Urothelium cell line (cell line): ENCODE measurements at regions not wholly inside any gene's neighbourhood (a gene's known extent, or its start where the extent isn't known, plus 50 kb on each side); places are given as distances from the start of the nearest gene placed in this dataset.
A peak's percentile ranks its signal among the peaks of the same experiment; 100 is the strongest.
"Not testable (repeated sequence)": the region's sequence is repeated elsewhere in the genome, so short reads cannot be mapped to it uniquely, and the experiment has no call there.

ENCODE experiments used
- DNase-seq: peaks from one replicate; pipeline ENCODE4 v3.0.0; 2011; ENCODE audit warnings: low spot score, mixed read lengths
- FAIRE-seq: peaks from 2 replicates; lab custom pipeline; 2011; peaks lifted over from hg19 to GRCh38; lab: Jason Lieb, UNC

DNA sequence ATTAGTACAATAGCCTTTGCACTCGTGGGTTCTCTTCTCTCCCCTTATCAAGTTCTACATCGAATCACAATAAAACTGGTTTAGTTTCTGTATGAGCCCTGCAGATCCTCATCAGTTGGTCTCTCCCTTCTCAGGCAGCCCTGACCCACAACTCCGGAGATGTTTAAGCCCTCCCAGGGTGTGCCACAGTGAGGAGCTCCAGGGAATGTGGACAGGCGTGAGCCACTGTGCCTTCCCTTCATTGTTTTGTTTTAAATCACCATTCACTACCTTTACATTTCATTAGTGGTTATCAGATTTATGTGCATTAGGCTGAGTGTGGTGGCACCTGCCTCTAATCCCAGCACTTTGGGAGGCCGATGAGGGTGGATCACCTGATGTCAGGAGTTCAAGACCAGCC, 133.2 kb downstream of the LARP7 start:
- FAIRE-seq (no peak), DNase-seq (no peak)

DNA sequence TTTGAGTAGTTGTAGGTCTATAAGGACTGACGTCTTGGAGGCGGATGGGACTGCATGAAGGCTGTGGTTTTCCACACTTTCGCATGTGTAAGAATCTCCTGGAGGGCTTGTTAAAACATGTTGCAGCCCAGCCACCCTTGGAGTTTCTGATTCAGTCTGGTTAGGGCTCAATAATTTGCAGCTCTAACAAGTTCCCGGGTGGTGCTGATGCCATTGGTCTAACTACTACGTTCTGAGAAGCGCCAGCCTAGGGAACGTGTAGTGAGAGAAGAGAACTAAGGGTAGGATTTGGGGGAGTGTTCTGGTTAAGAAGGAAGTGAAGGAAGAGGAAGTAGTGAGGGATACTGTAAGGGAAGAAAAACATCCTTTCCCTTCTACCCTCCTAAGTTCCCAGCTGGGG, 138.9 kb downstream of the LARP7 start:
- no peak for DNase-seq
- FAIRE-seq, result no peak

GRCh38 chr4:112776535-112776934, 139.6 kb downstream of the LARP7 start:
- no peak for DNase-seq
- no peak for FAIRE-seq

- no peak for DNase-seq
- no peak for FAIRE-seq
Measured at GRCh38 chr4:112778520-112778919, 141.6 kb downstream of the LARP7 start.

DNA sequence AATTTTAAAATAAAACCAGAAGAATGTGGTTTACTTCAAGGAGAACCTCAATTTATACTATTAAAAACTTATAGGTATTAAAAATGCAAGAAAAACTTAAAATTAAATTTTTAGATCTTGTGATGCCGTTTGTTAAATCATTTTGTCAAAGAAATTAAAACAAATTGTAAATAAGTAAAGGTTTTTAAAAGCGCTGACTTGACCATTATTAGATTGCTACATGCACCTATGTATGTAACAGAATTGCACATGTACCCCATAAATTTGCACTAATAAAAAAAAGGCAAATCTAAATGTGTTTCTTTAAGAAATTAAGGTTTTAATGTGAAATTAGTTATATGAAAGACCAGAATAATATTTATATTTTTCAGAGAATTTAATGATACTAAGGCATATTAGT, 156.1 kb downstream of the LARP7 start:
- no peak for DNase-seq
- no peak for FAIRE-seq

DNA sequence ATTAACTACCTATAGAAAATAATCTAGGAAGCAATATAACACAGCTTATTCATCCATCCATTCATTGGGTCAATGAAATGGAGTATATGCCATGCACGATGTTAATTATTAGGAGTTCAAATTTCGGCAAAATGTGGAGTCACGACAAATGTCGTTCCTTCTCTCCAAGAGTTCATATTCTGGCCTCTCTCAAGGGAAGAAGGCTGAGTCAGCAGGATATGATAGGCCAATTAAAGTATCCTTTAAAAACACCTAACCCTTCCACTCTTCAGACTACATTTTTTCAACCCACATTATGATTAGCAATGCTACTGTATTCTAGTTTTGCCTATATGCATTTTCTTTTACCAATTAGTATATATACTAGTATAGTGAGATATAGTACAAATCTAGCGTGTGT, 163.1 kb downstream of the LARP7 start:
- DNase-seq (no peak), FAIRE-seq (no peak)

- DNase-seq, result no peak
- FAIRE-seq, result no peak
Measured at GRCh38 chr4:112801341-112801740, 164.4 kb downstream of the LARP7 start.

- DNase-seq (no peak), FAIRE-seq (no peak)
Measured at GRCh38 chr4:112802780-112803179, 165.8 kb downstream of the LARP7 start.

DNA sequence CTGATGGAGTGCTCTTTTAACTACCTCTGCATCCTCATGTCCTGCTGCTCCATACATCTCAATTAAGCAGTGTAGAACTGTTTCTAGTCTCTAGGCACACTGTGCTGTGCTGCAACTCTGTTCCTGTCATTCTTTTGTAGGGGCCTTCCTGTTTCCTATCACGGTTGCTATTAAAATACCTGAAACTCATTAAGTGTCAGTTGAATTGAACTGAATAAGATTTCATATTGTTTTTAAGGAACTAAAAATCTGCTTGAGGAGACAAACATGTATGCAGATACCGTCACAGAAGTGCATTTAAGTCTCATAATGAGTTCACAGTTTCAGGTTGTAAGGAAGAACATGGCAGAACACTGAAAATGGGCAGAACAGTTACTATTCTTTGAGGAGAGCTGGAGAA, 170.1 kb downstream of the LARP7 start:
- no peak for DNase-seq
- FAIRE-seq, result no peak

DNA sequence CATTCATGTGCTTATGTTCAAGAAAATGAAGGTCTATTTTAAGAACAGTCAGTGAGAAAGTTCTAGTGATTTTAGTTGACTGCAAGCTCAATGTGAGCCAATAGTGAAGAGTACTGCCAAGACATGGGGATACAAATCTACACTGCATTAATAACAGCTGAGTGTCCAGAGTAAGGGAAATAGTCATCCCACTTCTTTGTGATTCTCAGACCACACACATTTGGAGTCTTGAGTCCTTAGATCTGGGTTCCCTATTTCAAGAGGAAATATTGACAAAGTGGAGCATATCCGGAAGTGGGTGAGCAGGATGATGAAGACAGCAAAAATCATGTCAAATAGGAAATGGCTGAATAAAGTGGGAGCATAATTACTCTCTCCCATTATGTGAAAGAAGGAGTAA, 171.1 kb downstream of the LARP7 start:
- DNase-seq (no peak), FAIRE-seq (no peak)

- FAIRE-seq, result no peak
- no peak for DNase-seq
Measured at GRCh38 chr4:112813790-112814189, 176.8 kb downstream of the LARP7 start.

DNA sequence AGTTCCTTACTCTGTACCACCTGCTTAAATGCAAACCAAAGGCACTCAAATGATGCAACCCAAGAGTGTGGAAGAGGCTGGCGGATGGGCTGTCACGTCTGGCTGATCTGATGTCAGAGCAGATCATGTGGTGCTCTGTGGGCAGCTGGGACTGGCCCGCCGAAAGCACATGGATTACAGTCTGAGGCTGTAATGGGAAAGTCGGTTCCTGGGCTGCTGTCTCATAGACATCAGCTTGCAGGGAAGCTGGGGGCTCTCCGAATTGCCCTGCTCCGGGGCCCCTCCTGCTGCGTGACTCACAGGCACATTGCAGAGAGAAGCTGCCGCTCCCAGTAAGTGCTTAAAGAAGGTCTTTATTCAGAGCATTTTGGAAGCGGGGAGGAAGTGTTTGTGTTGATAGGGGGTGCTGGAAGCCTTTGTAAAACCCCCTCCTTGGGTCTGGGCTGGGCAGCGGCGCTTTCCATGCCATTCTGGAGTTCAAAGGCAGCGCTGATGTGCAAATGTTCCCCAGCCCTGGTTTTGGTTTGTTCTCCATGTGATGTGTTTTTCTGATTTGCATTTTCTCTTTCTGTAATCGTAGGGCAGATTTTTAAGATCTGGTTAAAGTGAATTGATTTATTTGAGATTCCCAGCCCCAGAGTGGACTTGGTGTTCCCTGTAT, 181.1 kb downstream of the LARP7 start:
- DNase-seq, result peak; percentile 88
- no peak for FAIRE-seq

DNA sequence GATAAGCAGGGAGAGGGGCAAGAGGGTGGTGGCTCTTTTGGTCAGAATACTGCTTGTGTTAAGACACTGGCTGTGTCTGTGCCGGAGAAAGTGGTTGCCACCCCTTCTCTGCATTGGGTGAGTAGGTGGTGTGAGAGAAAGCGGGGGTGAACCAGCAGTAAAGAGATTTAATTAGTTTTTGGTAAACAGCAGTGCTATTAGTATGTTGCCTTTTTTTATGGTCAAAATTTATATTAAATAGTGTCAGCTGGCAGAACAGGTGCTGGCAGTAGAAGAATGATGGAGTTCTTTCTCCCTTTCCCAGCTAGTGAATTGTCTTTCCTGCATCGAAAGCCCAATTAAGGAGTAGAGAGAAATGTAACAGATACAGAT, 181.6 kb downstream of the LARP7 start:
- FAIRE-seq, result no peak
- peak; percentile 29 for DNase-seq

DNA sequence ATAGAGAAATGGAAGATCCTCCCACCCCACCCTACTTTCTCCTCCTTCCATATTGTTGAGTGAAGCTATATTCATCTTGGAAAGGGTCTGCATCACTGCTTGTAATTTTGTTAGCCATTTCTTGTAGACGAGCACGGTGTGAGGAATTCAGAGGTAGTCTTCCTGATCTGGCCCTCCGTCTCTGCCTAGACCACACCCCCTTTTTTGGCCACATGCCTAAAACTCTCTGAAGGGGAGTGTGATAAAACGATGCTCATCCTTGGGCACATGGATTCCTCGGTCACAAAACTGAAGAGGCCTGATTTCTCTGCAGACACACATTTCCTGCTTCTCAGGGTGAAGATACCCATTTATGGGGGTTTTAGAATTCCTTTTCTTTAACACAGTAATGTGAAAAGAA, 182.8 kb downstream of the LARP7 start:
- FAIRE-seq (peak; percentile 78), DNase-seq (no peak)

DNA sequence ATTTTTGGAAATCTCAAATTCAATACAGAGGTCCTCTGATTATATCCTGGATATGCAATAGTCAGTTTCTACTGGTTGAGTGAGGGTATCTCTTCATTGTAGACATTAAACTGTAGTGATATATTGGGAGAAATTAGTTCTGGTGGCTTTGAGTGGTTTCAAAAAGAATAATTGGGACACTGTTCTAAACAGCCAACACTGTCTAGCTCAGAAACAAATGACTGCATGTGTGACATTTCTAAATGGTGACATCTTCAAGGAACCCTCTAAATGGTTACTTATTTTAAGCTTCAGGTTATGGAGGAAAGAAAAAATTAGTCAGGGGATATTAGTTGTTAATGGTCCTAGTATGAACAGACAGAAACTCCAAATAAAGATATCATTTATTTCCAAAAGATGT, 186.2 kb downstream of the LARP7 start:
- no peak for FAIRE-seq

DNA sequence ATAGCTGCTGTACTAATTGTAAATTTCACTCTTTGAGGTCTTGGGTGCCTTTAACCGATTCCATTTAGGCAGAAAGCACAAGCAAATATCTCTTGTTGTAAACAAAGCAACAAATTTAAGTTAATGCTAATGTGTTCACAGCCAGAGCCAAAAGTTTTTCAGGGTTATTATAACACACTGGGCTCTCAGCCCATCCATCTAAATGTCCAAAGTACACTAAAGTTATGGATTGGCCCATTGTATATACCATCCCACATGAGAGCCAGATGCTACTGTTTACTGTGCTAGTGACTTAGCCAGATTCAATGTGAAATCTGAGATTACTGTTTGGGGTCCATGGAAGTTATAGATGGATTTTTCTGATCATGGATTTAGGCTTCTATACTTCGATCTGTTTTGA, 186.7 kb downstream of the LARP7 start:
- no peak for FAIRE-seq

More for the DNA sequence above, 186.2 kb downstream of the LARP7 start:
- DNase-seq, result no peak

GRCh38 chr4:112830753-112831386, 193.9 kb downstream of the LARP7 start:
- no peak for DNase-seq
- FAIRE-seq, result no peak

More for the DNA sequence above, 186.7 kb downstream of the LARP7 start:
- DNase-seq, result no peak

GRCh38 chr4:112832493-112832892, 195.6 kb downstream of the LARP7 start:
- no peak for FAIRE-seq
- DNase-seq, result no peak

- no peak for DNase-seq
- no peak for FAIRE-seq
Measured at GRCh38 chr4:112836895-112837294, 200.0 kb downstream of the LARP7 start.

GRCh38 chr4:112838015-112838414, 201.1 kb downstream of the LARP7 start:
- FAIRE-seq, DNase-seq: not testable (repeated sequence)

DNA sequence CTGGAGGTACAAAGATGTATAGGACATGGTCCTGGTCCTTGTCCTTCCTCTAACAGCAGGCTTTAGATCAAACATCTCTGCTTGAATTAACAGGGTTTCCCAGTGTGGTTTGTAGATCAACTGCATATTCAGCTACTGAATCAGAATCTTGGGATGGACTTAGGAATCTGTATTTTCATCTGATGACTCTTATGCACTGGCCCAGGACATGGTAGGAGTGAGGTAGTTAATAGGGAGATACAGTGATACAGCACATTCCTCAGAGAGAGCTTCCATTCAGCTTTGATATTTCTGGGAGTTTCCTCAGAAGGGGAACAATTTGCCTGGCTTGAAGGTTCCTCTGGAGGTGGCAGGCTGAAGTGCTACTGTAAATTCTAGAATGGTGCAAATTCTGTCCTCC, 203.1 kb downstream of the LARP7 start:
- DNase-seq, result no peak
- FAIRE-seq, result no peak

DNA sequence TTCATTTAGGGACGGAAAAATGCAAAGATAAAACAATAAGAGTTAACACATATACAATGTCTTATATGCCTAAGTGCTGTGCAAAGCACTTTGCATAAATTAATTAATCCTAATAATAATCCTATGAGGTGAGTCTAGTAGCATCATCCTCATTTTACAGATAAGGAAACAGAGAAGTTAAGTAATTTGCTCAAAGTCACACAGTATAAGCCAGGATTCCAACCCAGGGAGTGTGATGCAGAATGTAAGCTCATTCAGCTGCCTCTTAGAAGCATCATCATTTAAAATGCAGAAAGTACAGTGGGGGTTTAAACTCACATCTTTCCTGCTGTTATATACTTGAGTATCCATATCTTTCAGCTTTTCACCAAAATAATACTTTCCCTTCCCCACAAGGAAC, 203.7 kb downstream of the LARP7 start:
- no peak for DNase-seq
- no peak for FAIRE-seq

DNA sequence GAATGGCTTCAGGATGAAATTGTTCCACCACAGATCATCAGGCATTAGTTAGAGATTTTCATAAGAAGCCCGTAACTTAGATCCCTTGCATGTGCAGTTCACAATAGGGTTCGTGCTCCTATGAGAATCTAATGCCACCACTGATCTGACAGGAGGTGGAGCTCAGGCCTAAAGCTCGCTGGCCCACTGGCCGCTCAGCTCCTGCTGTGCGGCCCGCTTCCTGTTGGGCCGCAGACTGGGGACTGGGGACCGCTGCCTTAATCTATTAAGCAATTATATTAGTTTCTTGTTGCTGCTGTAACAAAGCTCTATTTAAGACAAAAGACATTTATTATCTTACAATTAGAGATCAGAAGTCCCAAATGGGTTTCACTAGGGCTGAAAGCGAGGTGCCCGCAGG, 205.6 kb downstream of the LARP7 start:
- no peak for FAIRE-seq
- DNase-seq, result no peak
